ENCODE measurements at regions not wholly inside any gene's neighbourhood (a gene's known extent, or its start where the extent isn't known, plus 50 kb on each side); places are given as distances from the start of the nearest gene placed in this dataset.

- no peak for DNase-seq
- no peak for ATAC-seq (ENCODE audit: low FRiP score in 2 of 2)
- Histone ChIP-seq H3K4me1 (no peaks in the 10 kb centered on the region), H3K36me3 (no peaks in the 10 kb centered on the region), H3K27me3 (no peaks in the 10 kb centered on the region), H3K9me3 (no peaks in the 10 kb centered on the region), H3K27ac (no peak overlapping the region), H3K4me3 (no peak overlapping the region)
- 81 to 85% methylated on average over 3 of the region's 3 CpGs for WGBS, 2 donors
- TF ChIP-seq POLR2AphosphoS5 (IDR thresholded peaks at IDR 0.05) (no peak), POLR2A (IDR thresholded peaks at IDR 0.05) (no peak), EP300 (IDR thresholded peaks at IDR 0.05) (no peak), CTCF (IDR thresholded peaks at IDR 0.05) (no peak)
Measured at GRCh38 chr13:82749551-82749950, 1132.7 kb downstream of the SLITRK1 start.

- Histone ChIP-seq H3K27ac (no peak overlapping the region), H3K4me3 (no peak overlapping the region), H3K4me1 (no peaks in the 10 kb centered on the region), H3K9me3 (no peaks in the 10 kb centered on the region), H3K27me3 (no peaks in the 10 kb centered on the region), H3K36me3 (no peaks in the 10 kb centered on the region)
- no peak for TF ChIP-seq EP300 (IDR thresholded peaks at IDR 0.05)
- no peak for TF ChIP-seq POLR2A (IDR thresholded peaks at IDR 0.05)
- no peak for TF ChIP-seq POLR2AphosphoS5 (IDR thresholded peaks at IDR 0.05)
- TF ChIP-seq CTCF (IDR thresholded peaks at IDR 0.05): no peak
- DNase-seq (no peak), ATAC-seq (ENCODE audit: low FRiP score in 2 of 2) (no peak)
- 63 to 66% methylated on average over 1 of the region's 1 CpG for WGBS, 2 donors
Measured at GRCh38 chr13:82747958-82748357, 1134.3 kb downstream of the SLITRK1 start.

GRCh38 chr13:82747291-82747690 is 1135.0 kb downstream of the SLITRK1 start:
- TF ChIP-seq POLR2A (IDR thresholded peaks at IDR 0.05) (no peak), CTCF (IDR thresholded peaks at IDR 0.05) (no peak), EP300 (IDR thresholded peaks at IDR 0.05) (no peak), POLR2AphosphoS5 (IDR thresholded peaks at IDR 0.05) (no peak)
- DNase-seq: no peak
- Histone ChIP-seq H3K4me1 (no peaks in the 10 kb centered on the region), H3K27me3 (no peaks in the 10 kb centered on the region), H3K36me3 (no peaks in the 10 kb centered on the region), H3K4me3 (no peak overlapping the region), H3K9me3 (no peaks in the 10 kb centered on the region), H3K27ac (no peak overlapping the region)
- 21 to 50% methylated on average over 1 of the region's 1 CpG for WGBS, 2 donors
- no peak for ATAC-seq (ENCODE audit: low FRiP score in 2 of 2)

GRCh38 chr13:82740442-82740841 is 1141.8 kb downstream of the SLITRK1 start:
- Histone ChIP-seq H3K36me3 (no peaks in the 10 kb centered on the region), H3K9me3 (peaks cover 0 to 9% (median 6%) of the 10 kb centered on the region in 4 donors), H3K4me1 (no peaks in the 10 kb centered on the region), H3K27ac (no peak overlapping the region), H3K27me3 (no peaks in the 10 kb centered on the region), H3K4me3 (no peak overlapping the region)
- ATAC-seq (ENCODE audit: low FRiP score in 2 of 2) (peak in 1 of 2 donors; percentile 30), DNase-seq (peak in 1 of 2 donors; percentile 13)
- no peak for TF ChIP-seq POLR2AphosphoS5 (IDR thresholded peaks at IDR 0.05)
- no peak for TF ChIP-seq POLR2A (IDR thresholded peaks at IDR 0.05)
- no peak for TF ChIP-seq CTCF (IDR thresholded peaks at IDR 0.05)
- no peak for TF ChIP-seq EP300 (IDR thresholded peaks at IDR 0.05)
- 60 to 78% methylated on average over 1 to 3 of the region's 4 CpGs for WGBS, 2 donors

- no peak overlapping the region for H3K4me3 ChIP-seq
- no peaks in the 10 kb centered on the region for H3K36me3 ChIP-seq
- TF ChIP-seq POLR2A (IDR thresholded peaks at IDR 0.05) (no peak), EP300 (IDR thresholded peaks at IDR 0.05) (no peak), CTCF (IDR thresholded peaks at IDR 0.05) (no peak), POLR2AphosphoS5 (IDR thresholded peaks at IDR 0.05) (no peak)
- ATAC-seq (ENCODE audit: low FRiP score in 2 of 2): no peak
- WGBS, 2 donors: 75 to 87% methylated on average over 1 of the region's 1 CpG
- H3K4me1 ChIP-seq: no peaks in the 10 kb centered on the region
- H3K27me3 ChIP-seq: no peaks in the 10 kb centered on the region
- DNase-seq: no peak
- no peak overlapping the region for H3K27ac ChIP-seq
- peaks cover 0 to 9% (median 6%) of the 10 kb centered on the region in 4 donors for H3K9me3 ChIP-seq
Measured at GRCh38 chr13:82739881-82740280, 1142.4 kb downstream of the SLITRK1 start.

Measured in upper lobe of left lung (tissue), 6 donors.